ENCODE measurements at regions not wholly inside any gene's neighbourhood (a gene's known extent, or its start where the extent isn't known, plus 50 kb on each side); places are given as distances from the start of the nearest gene placed in this dataset.

DNA sequence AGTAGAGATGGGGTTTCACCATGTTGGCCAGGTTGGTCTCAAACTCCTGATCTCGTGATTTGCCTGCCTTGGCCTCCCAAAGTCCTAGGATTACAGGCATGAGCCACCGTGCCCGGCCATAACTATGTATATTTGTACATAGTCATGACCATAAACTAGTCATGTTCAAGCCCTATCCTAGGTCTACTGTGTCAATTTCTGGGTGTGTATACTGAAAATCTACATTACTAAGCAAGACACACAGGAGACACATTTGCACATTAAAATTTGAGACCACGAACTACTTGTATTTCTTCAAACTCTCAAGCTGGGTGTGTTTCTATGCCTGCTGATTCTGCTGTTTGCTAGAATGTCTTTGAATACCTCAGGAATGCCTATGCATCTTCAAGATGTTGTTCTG lies 451.3 kb upstream of the MCTP2 start:
- Mint-ChIP-seq H3K27ac (no peak overlapping the region), H3K27me3 (peaks cover 4% of the 10 kb centered on the region), H3K4me1 (ENCODE audit: unreplicated experiment) (peaks cover 2% of the 10 kb centered on the region), H3K36me3 (no peaks in the 10 kb centered on the region), H3K9me3 (peaks cover 4% of the 10 kb centered on the region), H3K4me3 (no peak overlapping the region)
- TF ChIP-seq, protein P1, sequence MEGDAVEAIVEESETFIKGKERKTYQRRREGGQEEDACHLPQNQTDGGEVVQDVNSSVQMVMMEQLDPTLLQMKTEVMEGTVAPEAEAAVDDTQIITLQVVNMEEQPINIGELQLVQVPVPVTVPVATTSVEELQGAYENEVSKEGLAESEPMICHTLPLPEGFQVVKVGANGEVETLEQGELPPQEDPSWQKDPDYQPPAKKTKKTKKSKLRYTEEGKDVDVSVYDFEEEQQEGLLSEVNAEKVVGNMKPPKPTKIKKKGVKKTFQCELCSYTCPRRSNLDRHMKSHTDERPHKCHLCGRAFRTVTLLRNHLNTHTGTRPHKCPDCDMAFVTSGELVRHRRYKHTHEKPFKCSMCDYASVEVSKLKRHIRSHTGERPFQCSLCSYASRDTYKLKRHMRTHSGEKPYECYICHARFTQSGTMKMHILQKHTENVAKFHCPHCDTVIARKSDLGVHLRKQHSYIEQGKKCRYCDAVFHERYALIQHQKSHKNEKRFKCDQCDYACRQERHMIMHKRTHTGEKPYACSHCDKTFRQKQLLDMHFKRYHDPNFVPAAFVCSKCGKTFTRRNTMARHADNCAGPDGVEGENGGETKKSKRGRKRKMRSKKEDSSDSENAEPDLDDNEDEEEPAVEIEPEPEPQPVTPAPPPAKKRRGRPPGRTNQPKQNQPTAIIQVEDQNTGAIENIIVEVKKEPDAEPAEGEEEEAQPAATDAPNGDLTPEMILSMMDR (conservative IDR thresholded peaks at IDR 0.05) = no peak
- no peak for DNase-seq (ENCODE audit: extremely low spot score, unreplicated experiment)

GRCh38 chr15:93779341-93779740 lies 452.0 kb upstream of the MCTP2 start:
- no peak overlapping the region for H3K27ac Mint-ChIP-seq
- H3K4me3 Mint-ChIP-seq = no peak overlapping the region
- TF ChIP-seq, protein P1 (conservative IDR thresholded peaks at IDR 0.05) = no peak
- no peaks in the 10 kb centered on the region for H3K36me3 Mint-ChIP-seq
- H3K9me3 Mint-ChIP-seq = peaks cover 3% of the 10 kb centered on the region
- peaks cover 9% of the 10 kb centered on the region for H3K4me1 Mint-ChIP-seq (ENCODE audit: unreplicated experiment)
- no peak for DNase-seq (ENCODE audit: extremely low spot score, unreplicated experiment)
- H3K27me3 Mint-ChIP-seq = peaks cover 8% of the 10 kb centered on the region

DNA sequence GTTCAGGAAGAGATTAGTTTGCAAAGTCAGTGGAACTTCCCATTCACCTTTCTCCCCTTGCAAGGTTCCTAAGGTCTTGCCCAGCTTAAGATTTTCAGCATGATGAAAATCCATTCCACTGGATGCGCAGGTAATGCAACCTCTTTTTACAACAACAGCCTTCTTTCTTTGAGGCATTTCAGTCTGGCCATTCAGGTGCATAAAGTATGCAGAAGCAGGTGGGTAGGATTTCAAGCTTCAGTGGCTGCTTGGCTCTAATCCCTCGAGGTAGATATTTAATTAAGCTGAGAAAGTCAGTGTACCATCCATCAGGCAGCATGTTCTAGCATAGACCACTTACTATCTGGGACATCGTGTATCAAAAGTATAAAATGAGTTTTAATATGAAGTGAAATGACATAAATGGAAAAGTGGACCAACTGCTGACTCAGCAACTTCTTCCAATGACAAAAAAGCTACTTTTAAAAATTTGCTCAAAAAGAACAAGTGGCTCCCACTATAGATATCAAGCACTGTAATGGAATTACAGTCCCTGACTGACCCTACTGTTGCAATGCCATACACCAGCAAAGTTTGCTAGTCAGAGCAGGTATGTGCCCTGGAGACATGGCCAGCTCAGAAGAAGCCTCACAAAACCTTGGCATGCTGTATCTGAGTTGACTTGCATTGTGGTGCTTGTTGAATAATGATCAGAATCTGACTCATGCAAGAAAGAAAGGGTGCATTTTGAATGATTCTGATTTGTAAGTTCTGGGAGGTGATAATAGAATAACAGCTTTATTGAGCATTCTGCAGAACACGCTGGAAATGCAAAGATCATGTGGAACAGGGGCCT lies 459.9 kb upstream of the MCTP2 start:
- DNase-seq (ENCODE audit: extremely low spot score, unreplicated experiment) = no peak
- Mint-ChIP-seq H3K27me3 (peaks cover 10% of the 10 kb centered on the region), H3K4me1 (ENCODE audit: unreplicated experiment) (peaks cover 18% of the 10 kb centered on the region), H3K9me3 (peaks cover 12% of the 10 kb centered on the region), H3K36me3 (peaks cover 9% of the 10 kb centered on the region), H3K27ac (no peak overlapping the region), H3K4me3 (no peak overlapping the region)
- TF ChIP-seq, protein P1 (conservative IDR thresholded peaks at IDR 0.05) = no peak

GRCh38 chr15:93770788-93771187 lies 460.6 kb upstream of the MCTP2 start:
- Mint-ChIP-seq H3K4me3 (no peak overlapping the region), H3K27ac (no peak overlapping the region), H3K36me3 (peaks cover 9% of the 10 kb centered on the region), H3K4me1 (ENCODE audit: unreplicated experiment) (peaks cover 18% of the 10 kb centered on the region), H3K9me3 (peaks cover 12% of the 10 kb centered on the region), H3K27me3 (peaks cover 10% of the 10 kb centered on the region)
- DNase-seq (ENCODE audit: extremely low spot score, unreplicated experiment) = no peak
- TF ChIP-seq, protein P1 (conservative IDR thresholded peaks at IDR 0.05) = no peak

GRCh38 chr15:93762036-93762435 lies 469.3 kb upstream of the MCTP2 start:
- TF ChIP-seq, protein P1 (conservative IDR thresholded peaks at IDR 0.05) = no peak
- DNase-seq (ENCODE audit: extremely low spot score, unreplicated experiment) = no peak
- no peaks in the 10 kb centered on the region for H3K36me3 Mint-ChIP-seq
- no peak overlapping the region for H3K4me3 Mint-ChIP-seq
- H3K9me3 Mint-ChIP-seq = peaks cover 11% of the 10 kb centered on the region
- peaks cover 19% of the 10 kb centered on the region for H3K4me1 Mint-ChIP-seq (ENCODE audit: unreplicated experiment)
- peaks cover 4% of the 10 kb centered on the region for H3K27me3 Mint-ChIP-seq
- no peak overlapping the region for H3K27ac Mint-ChIP-seq
